ENCODE measurements at regions not wholly inside any gene's neighbourhood (a gene's known extent, or its start where the extent isn't known, plus 50 kb on each side); places are given as distances from the start of the nearest gene placed in this dataset.

GRCh38 chr3:27593173-27593572 is 109.0 kb upstream of the SLC4A7 start:
- no peak for TF ChIP-seq CTCF (IDR thresholded peaks at IDR 0.05; ENCODE audit: control insufficient read depth, extremely low read depth, insufficient read depth)
- no peak for DNase-seq (ENCODE audit: low read depth)
- H3K4me3 ChIP-seq (ENCODE audit: low read depth, low read length) = no peak overlapping the region

GRCh38 chr3:27591312-27592210 is 107.4 kb upstream of the SLC4A7 start:
- TF ChIP-seq CTCF (IDR thresholded peaks at IDR 0.05; ENCODE audit: control insufficient read depth, extremely low read depth, insufficient read depth) = no peak
- no peak for DNase-seq (ENCODE audit: low read depth)
- H3K4me3 ChIP-seq (ENCODE audit: low read depth, low read length) = no peak overlapping the region

DNA sequence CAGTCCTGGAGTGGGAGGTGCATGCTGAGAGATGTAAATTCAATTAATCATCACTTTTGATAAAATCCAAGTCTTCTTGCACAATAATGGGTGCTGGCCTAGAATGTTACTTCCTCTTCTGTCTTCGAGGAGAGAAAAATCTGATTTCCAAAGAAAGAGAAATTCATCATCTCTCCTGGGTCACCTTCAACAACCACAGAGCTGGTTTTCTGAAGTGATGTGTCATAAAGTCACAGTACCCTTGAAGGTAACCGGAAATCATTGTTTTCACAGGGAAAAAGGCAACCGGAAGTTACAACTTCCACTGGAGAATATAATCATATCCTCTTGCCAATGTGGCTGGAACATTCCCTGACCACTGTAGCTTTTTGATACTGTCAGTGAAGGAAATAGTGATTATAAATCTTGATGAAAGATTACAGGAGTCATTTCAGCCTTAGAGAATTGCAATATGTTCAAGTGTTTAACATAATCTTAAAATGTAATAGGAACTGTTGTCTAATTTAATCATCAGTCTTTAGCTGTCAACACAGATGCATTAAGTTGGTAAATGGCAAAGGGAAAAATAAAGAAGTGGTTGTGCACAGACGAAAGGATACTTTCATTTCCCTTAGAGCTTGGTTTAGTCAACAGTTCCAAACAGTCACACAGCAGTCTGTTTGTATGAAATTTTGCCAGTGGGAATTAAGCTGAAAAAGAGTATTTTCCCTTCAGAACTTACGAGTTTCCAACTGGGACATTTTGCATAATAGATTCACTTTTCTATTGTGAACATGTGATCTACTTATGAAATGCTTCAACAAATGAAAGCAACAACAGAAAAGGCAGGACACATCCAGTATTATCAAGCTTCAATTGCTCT is 106.5 kb upstream of the SLC4A7 start:
- TF ChIP-seq CTCF (IDR thresholded peaks at IDR 0.05; ENCODE audit: control insufficient read depth, extremely low read depth, insufficient read depth) = no peak
- DNase-seq (ENCODE audit: low read depth) = no peak

DNA sequence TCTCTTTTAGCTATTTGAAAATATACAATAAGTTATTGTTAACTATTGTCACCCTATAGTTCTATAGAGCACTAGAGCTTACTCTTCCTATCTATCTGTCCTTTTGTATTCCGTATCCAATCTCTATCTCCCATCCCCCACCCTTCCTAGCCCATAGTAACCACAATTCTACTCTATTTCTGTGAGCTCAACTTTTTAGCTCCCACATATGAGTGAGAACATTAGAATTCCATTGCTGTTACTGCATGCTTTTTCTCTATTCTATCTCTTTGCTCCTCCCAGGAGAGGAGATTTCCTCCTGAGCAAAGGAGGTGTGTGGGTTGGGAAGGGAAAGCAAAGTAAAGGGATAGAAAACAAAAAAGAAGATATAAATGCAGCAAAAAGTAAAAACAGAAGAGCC is 105.6 kb upstream of the SLC4A7 start:
- no peak for DNase-seq (ENCODE audit: low read depth)

More for the DNA sequence above, 106.5 kb upstream of the SLC4A7 start:
- no peak overlapping the region for H3K4me3 ChIP-seq (ENCODE audit: low read depth, low read length)

GRCh38 chr3:27585429-27585828 is 101.2 kb upstream of the SLC4A7 start:
- no peak for TF ChIP-seq CTCF (IDR thresholded peaks at IDR 0.05; ENCODE audit: control insufficient read depth, extremely low read depth, insufficient read depth)
- no peak overlapping the region for H3K4me3 ChIP-seq (ENCODE audit: low read depth, low read length)
- no peak for DNase-seq (ENCODE audit: low read depth)

More for the DNA sequence above, 105.6 kb upstream of the SLC4A7 start:
- no peak overlapping the region for H3K4me3 ChIP-seq (ENCODE audit: low read depth, low read length)
- no peak for TF ChIP-seq CTCF (IDR thresholded peaks at IDR 0.05; ENCODE audit: control insufficient read depth, extremely low read depth, insufficient read depth)

DNA sequence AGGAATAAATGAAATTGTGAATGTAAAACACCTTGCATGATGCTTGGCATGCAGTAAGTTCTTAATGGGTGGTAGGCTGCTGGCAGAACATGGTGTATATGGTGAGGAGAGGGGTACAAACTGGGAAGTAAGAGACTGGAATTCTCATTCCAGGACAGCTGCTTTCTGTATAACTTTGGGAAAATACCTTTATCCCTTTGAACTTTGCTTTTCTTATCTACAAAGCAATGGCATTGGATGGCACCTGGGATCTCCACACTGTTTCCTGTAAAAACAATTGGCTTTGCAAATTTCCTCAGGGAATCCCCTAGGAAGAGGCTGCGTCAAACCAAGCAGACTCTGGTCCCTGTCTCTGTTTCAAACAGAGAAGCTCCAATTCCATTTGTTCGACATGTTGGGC is 100.7 kb upstream of the SLC4A7 start:
- DNase-seq (ENCODE audit: low read depth) = no peak
- TF ChIP-seq CTCF (IDR thresholded peaks at IDR 0.05; ENCODE audit: control insufficient read depth, extremely low read depth, insufficient read depth) = no peak
- H3K4me3 ChIP-seq (ENCODE audit: low read depth, low read length) = no peak overlapping the region

Measured in LNCaP clone FGC (cell line).